GM12874 (cell line): ENCODE measurements at regions not wholly inside any gene's neighbourhood (a gene's known extent, or its start where the extent isn't known, plus 50 kb on each side); places are given as distances from the start of the nearest gene placed in this dataset.

Experiments used
- CTCF ChIP-seq: IDR thresholded peaks from 2 replicates; pipeline ENCODE4 v1.5.1; 2011; ENCODE audit warnings: low read depth, mild to moderate bottlenecking, control low read depth, low read length, moderate library complexity; ENCODE audit not compliant: insufficient read depth

GRCh38 chr13:84705982-84706710 is 823.9 kb upstream of the SLITRK1 start:
- no peak for TF ChIP-seq CTCF

GRCh38 chr13:84702174-84702573 is 819.9 kb upstream of the SLITRK1 start:
- no peak for TF ChIP-seq CTCF

- TF ChIP-seq CTCF = no peak
Measured at GRCh38 chr13:84686973-84687372, 804.7 kb upstream of the SLITRK1 start.

GRCh38 chr13:84686458-84686857 is 804.2 kb upstream of the SLITRK1 start:
- no peak for TF ChIP-seq CTCF

- TF ChIP-seq CTCF = no peak
Measured at GRCh38 chr13:84684804-84685203, 802.5 kb upstream of the SLITRK1 start.

- no peak for TF ChIP-seq CTCF
Measured at GRCh38 chr13:84684048-84684662, 801.9 kb upstream of the SLITRK1 start.

- no peak for TF ChIP-seq CTCF
Measured at GRCh38 chr13:84683448-84683847, 801.2 kb upstream of the SLITRK1 start.
